CD4-positive, alpha-beta memory T cell (primary cell): ENCODE measurements at regions not wholly inside any gene's neighbourhood (a gene's known extent, or its start where the extent isn't known, plus 50 kb on each side); places are given as distances from the start of the nearest gene placed in this dataset.
A peak's percentile ranks its signal among the peaks of the same experiment; 100 is the strongest.

ENCODE experiments used
- CTCF ChIA-PET: fragments of 350-600 bp; sonication (Branson Sonifier 250); formaldehyde crosslinking; loops from one replicate; lab custom pipeline; 2021; ENCODE audit warnings: inconsistent platforms; ENCODE audit not compliant: partially characterized antibody; lab: Charles Lee
- POLR2A ChIA-PET: fragments of 350-600 bp; sonication (Branson Sonifier 250); formaldehyde crosslinking; loops from one replicate; lab custom pipeline; 2021; ENCODE audit not compliant: partially characterized antibody; lab: Charles Lee
- DNase-seq, 5 donors: peaks; one replicate each; pipeline versions ENCODE4 v3.0.0 to v3.0.0-alpha.2; 2020 to 2022; ENCODE audit warnings: mixed read lengths in 1 of 5
- H3K27ac ChIP-seq: one replicate; pipeline ENCODE4 v1.7.0; 2013; ENCODE audit warnings: low read depth, low read length
- H3K27me3 ChIP-seq: 2 replicates; pipeline ENCODE4 v1.7.0; 2013; ENCODE audit warnings: mild to moderate bottlenecking, low read length, moderate library complexity; ENCODE audit not compliant: insufficient read depth
- H3K36me3 ChIP-seq: 2 replicates; pipeline ENCODE4 v1.7.0; 2013; ENCODE audit warnings: mild to moderate bottlenecking, low read length, moderate library complexity; ENCODE audit not compliant: insufficient read depth
- H3K4me1 ChIP-seq: 2 replicates; pipeline ENCODE4 v1.7.0; 2013; ENCODE audit warnings: mild to moderate bottlenecking, low read length, moderate library complexity; ENCODE audit not compliant: insufficient read depth
- H3K4me3 ChIP-seq, 2 donors: one replicate each; pipeline ENCODE4 v1.7.0; 2013; ENCODE audit warnings: low read length in 2 of 2, mild to moderate bottlenecking in 1 of 2
- H3K9me3 ChIP-seq, 2 donors: one replicate each; pipeline ENCODE4 v1.7.0; 2013; ENCODE audit warnings: low read length in 2 of 2, control low read depth in 1 of 2; ENCODE audit not compliant: control insufficient read depth in 1 of 2
- H3K27ac Mint-ChIP-seq, 7 donors: one replicate each; pipeline ENCODE4 v1.8.0; 2020 to 2021; ENCODE audit warnings: mixed read lengths in 7 of 7, mild to moderate bottlenecking in 6 of 7, inconsistent platforms in 3 of 7, moderate library complexity in 3 of 7
- H3K27me3 Mint-ChIP-seq, 2 donors: one replicate each; pipeline ENCODE4 v1.8.0; 2020 to 2021; ENCODE audit warnings: mixed read lengths in 2 of 2
- H3K36me3 Mint-ChIP-seq, 2 donors: one replicate each; pipeline ENCODE4 v1.8.0; 2020 to 2021; ENCODE audit warnings: mixed read lengths in 2 of 2, inconsistent platforms in 1 of 2, mild to moderate bottlenecking in 1 of 2
- H3K4me1 Mint-ChIP-seq, 4 donors: one replicate each; pipeline ENCODE4 v1.8.0; 2020 to 2021; ENCODE audit warnings: mixed read lengths in 4 of 4, mild to moderate bottlenecking in 1 of 4
- H3K4me3 Mint-ChIP-seq, 8 donors: one replicate each; pipeline ENCODE4 v1.8.0; 2020 to 2021; ENCODE audit warnings: mixed read lengths in 8 of 8, mild to moderate bottlenecking in 7 of 8, moderate library complexity in 6 of 8, inconsistent platforms in 3 of 8
- H3K9me3 Mint-ChIP-seq, 8 donors: one replicate each; pipeline ENCODE4 v1.8.0; 2020 to 2021; ENCODE audit warnings: mixed read lengths in 8 of 8, mild to moderate bottlenecking in 5 of 8, inconsistent platforms in 3 of 8, moderate library complexity in 1 of 8
- intact Hi-C: fragments of 100-400 bp; cut with micrococcal nuclease; formaldehyde crosslinking; loops from one replicate; pipeline ENCODE4 v1.15.1; 2023

DNA sequence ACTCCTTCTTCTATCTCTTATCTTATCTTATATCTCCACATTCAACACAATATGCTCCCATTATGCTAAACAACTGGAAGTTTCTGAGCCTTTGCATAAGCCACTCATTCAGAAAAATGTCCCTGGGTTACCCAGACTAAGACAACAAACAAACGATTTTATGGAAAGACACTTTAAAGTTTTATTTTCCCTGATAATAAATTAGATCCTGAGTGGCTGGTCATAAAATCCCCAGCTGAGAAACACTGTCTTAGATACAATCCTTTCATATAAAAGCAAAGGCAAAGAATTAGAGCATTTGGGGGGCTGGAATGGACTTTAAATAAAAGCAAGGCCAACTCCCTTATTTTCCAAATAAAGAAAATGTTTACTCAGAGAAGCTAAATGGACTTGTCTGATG, 322.3 kb downstream of the GBE1 start:
- Mint-ChIP-seq H3K36me3 (no peaks in the 10 kb centered on the region), H3K27me3 (no peaks in the 10 kb centered on the region)

DNA sequence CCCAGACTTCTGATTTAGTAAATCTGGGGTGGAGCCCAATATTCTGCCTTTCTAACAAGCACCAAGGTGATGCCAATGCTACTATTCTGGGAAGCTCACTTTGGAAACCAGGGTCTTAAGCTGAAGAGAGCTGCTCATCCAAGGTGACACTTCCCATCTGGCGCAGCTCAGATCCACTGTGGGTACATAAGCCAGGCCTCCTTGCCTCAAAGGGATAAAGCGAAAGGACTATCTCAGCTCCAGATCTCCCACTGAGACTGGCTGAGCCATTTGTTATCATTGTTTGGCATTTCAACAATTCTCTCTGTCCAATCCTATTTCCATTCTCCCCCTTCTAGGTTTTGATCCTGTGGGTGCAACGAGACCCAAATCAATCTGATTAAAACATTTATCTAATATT, 323.8 kb downstream of the GBE1 start:
- H3K4me3 ChIP-seq, result no peak overlapping the region
- Mint-ChIP-seq H3K27me3 (no peaks in the 10 kb centered on the region), H3K9me3 (peaks cover 0 to 8% (median 0%) of the 10 kb centered on the region in 8 donors), H3K4me3 (no peak overlapping the region), H3K27ac (no peak overlapping the region), H3K36me3 (no peaks in the 10 kb centered on the region), H3K4me1 (no peaks in the 10 kb centered on the region)
- no peaks in the 10 kb centered on the region for H3K4me1 ChIP-seq
- intact Hi-C loops, result no loop called here
- DNase-seq, result no peak
- H3K9me3 ChIP-seq, result no peaks in the 10 kb centered on the region
- H3K36me3 ChIP-seq, result no peaks in the 10 kb centered on the region
- POLR2A ChIA-PET, result no interaction called here
- CTCF ChIA-PET, result no interaction called here
- H3K27ac ChIP-seq, result no peak overlapping the region
- H3K27me3 ChIP-seq, result no peaks in the 10 kb centered on the region

More for the DNA sequence above, 322.3 kb downstream of the GBE1 start:
- no peak overlapping the region for H3K4me3 ChIP-seq
- ChIA-PET CTCF (no interaction called here), POLR2A (no interaction called here)
- DNase-seq, result no peak
- no peaks in the 10 kb centered on the region for H3K9me3 ChIP-seq
- H3K27ac Mint-ChIP-seq, result peak overlapping the region in 1 of 7 donors; percentile 61
- no peaks in the 10 kb centered on the region for H3K4me1 Mint-ChIP-seq
- H3K36me3 ChIP-seq, result no peaks in the 10 kb centered on the region
- peaks cover 0 to 8% (median 0%) of the 10 kb centered on the region in 8 donors for H3K9me3 Mint-ChIP-seq
- H3K27me3 ChIP-seq, result no peaks in the 10 kb centered on the region
- H3K4me3 Mint-ChIP-seq, result no peak overlapping the region
- H3K4me1 ChIP-seq, result no peaks in the 10 kb centered on the region
- no peak overlapping the region for H3K27ac ChIP-seq
- intact Hi-C loops, result no loop called here

DNA sequence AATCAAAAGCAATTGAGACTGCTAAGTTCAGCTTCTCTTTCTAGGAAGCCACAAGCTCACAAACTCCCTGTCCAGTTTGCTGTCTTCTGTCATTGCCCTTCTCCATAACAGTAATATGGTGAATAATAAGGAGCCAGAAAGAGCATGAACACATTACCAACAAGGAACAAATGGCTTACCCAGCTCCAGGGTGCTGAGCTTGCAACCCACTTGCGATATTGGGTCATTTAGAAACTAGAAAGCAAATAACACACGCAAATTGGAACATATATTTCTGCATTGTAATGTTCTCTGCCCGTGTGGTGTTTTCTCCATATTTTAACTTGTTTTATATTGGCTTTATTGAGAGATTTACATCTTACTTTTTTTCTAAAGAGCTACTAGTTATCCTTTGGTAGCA, 325.3 kb downstream of the GBE1 start:
- H3K36me3 ChIP-seq, result no peaks in the 10 kb centered on the region
- CTCF ChIA-PET, result no interaction called here
- no peak for DNase-seq
- no peak overlapping the region for H3K4me3 ChIP-seq
- peaks cover 0 to 5% (median 0%) of the 10 kb centered on the region in 8 donors for H3K9me3 Mint-ChIP-seq
- no peaks in the 10 kb centered on the region for H3K9me3 ChIP-seq
- no peaks in the 10 kb centered on the region for H3K27me3 ChIP-seq
- no peak overlapping the region for H3K27ac ChIP-seq
- H3K4me1 ChIP-seq, result no peaks in the 10 kb centered on the region
- POLR2A ChIA-PET, result no interaction called here
- H3K27me3 Mint-ChIP-seq, result no peaks in the 10 kb centered on the region
- intact Hi-C loops, result no loop called here
- H3K4me3 Mint-ChIP-seq, result no peak overlapping the region
- H3K4me1 Mint-ChIP-seq, result no peaks in the 10 kb centered on the region
- no peak overlapping the region for H3K27ac Mint-ChIP-seq
- H3K36me3 Mint-ChIP-seq, result no peaks in the 10 kb centered on the region

DNA sequence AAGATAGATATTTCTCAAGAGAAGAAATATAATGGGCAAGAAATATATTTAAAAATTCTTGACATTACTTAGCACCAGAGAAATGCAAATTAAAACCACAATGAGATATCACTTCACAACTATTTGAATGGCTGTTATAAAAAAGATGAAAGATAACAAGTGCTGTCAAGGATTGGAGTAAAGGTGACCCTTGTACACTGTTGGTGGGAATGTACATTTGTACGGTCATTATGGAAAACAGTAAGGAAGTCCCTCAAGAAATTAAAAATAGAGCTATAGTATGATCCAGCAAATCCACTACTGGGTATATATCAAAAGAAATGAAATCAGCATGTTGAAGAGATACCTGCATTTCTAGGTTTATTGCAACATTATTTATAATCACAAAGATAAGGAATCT, 326.4 kb downstream of the GBE1 start:
- Histone ChIP-seq H3K36me3 (no peaks in the 10 kb centered on the region), H3K27ac (no peak overlapping the region), H3K9me3 (no peaks in the 10 kb centered on the region), H3K27me3 (no peaks in the 10 kb centered on the region), H3K4me3 (no peak overlapping the region), H3K4me1 (no peaks in the 10 kb centered on the region)
- Mint-ChIP-seq H3K4me3 (no peak overlapping the region), H3K27me3 (no peaks in the 10 kb centered on the region), H3K9me3 (peaks cover 0 to 4% (median 0%) of the 10 kb centered on the region in 8 donors), H3K36me3 (no peaks in the 10 kb centered on the region), H3K27ac (no peak overlapping the region), H3K4me1 (no peaks in the 10 kb centered on the region)
- POLR2A ChIA-PET, result no interaction called here
- intact Hi-C loops, result no loop called here
- no peak for DNase-seq
- CTCF ChIA-PET, result no interaction called here

DNA sequence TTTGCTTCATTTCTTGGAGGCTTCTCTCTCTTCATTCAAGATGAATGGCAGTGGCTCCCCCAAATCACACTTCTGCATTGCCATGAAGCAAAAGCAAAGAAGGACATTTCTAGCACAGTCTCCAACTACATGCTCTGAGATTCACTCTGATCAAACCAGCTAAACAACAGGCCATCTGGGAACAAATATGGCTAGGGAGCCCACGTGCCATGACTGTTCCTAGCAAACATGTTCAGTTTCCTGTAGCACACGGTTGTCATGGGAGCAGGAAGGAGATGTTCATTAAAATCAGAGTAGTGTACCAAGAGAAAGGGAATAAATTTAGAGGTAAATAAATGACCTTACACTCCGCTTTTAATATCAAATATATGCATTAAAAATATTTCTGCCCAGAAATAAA, 327.3 kb downstream of the GBE1 start:
- CTCF ChIA-PET, result no interaction called here

DNA sequence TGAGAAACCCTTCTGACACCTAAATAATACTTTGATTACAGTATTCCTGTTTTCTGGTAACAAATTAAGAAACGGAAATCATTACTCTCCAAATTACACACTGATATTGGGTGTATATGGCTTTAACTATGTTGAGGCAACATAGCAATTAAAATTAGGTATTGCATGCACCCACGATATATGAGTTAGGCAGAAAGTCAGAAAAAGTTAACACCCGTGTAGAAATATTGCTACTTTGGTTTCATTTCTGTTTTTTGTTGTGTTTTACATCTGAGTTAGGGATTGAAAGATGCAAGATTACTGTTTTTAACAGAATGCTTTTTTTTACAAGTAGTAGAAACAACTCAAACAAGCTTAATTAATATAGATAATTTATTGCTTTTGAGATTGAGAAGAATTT, 327.8 kb downstream of the GBE1 start:
- Mint-ChIP-seq H3K4me3 (no peak overlapping the region), H3K36me3 (no peaks in the 10 kb centered on the region), H3K9me3 (peaks cover 0 to 4% (median 0%) of the 10 kb centered on the region in 8 donors), H3K27me3 (no peaks in the 10 kb centered on the region), H3K4me1 (no peaks in the 10 kb centered on the region), H3K27ac (no peak overlapping the region)
- Histone ChIP-seq H3K9me3 (no peaks in the 10 kb centered on the region), H3K27me3 (no peaks in the 10 kb centered on the region), H3K36me3 (no peaks in the 10 kb centered on the region), H3K27ac (no peak overlapping the region), H3K4me1 (no peaks in the 10 kb centered on the region), H3K4me3 (no peak overlapping the region)
- POLR2A ChIA-PET, result no interaction called here
- DNase-seq, result no peak
- intact Hi-C loops, result no loop called here
- CTCF ChIA-PET, result no interaction called here

More for the DNA sequence above, 327.3 kb downstream of the GBE1 start:
- Mint-ChIP-seq H3K9me3 (peaks cover 0 to 4% (median 0%) of the 10 kb centered on the region in 8 donors), H3K4me3 (no peak overlapping the region), H3K27me3 (no peaks in the 10 kb centered on the region), H3K4me1 (no peaks in the 10 kb centered on the region), H3K27ac (no peak overlapping the region), H3K36me3 (no peaks in the 10 kb centered on the region)
- Histone ChIP-seq H3K27me3 (no peaks in the 10 kb centered on the region), H3K27ac (no peak overlapping the region), H3K4me3 (no peak overlapping the region), H3K9me3 (no peaks in the 10 kb centered on the region), H3K4me1 (no peaks in the 10 kb centered on the region), H3K36me3 (no peaks in the 10 kb centered on the region)
- DNase-seq, result no peak
- POLR2A ChIA-PET, result no interaction called here
- intact Hi-C loops, result no loop called here

DNA sequence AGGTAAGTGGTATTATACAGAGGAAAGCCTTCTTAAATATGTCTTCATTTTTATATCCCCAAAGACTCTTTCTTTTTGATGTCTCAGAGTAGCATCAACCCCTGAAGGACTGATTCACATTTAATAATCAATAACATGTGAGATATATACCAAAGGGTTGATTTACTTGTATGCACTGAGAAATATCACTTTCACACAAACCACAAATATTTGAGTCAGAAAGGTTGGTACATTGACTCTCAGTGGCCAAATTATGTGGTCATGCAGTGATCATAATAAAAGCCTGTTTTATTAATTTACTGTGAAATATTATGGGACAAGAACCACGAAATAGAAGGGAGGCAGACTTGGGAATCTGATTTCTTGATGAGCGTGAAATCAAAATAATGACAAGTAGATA, 329.0 kb downstream of the GBE1 start:
- ChIA-PET POLR2A (no interaction called here), CTCF (no interaction called here)
- DNase-seq, result no peak
- no peaks in the 10 kb centered on the region for H3K36me3 ChIP-seq
- Mint-ChIP-seq H3K27ac (no peak overlapping the region), H3K36me3 (no peaks in the 10 kb centered on the region), H3K4me3 (no peak overlapping the region), H3K4me1 (no peaks in the 10 kb centered on the region), H3K9me3 (peaks cover 0 to 4% (median 0%) of the 10 kb centered on the region in 8 donors), H3K27me3 (no peaks in the 10 kb centered on the region)
- no peak overlapping the region for H3K27ac ChIP-seq
- H3K9me3 ChIP-seq, result no peaks in the 10 kb centered on the region
- H3K27me3 ChIP-seq, result no peaks in the 10 kb centered on the region
- no peak overlapping the region for H3K4me3 ChIP-seq
- H3K4me1 ChIP-seq, result no peaks in the 10 kb centered on the region
- intact Hi-C loops, result no loop called here
